ENCODE measurements at regions not wholly inside any gene's neighbourhood (a gene's known extent, or its start where the extent isn't known, plus 50 kb on each side); places are given as distances from the start of the nearest gene placed in this dataset.

DNA sequence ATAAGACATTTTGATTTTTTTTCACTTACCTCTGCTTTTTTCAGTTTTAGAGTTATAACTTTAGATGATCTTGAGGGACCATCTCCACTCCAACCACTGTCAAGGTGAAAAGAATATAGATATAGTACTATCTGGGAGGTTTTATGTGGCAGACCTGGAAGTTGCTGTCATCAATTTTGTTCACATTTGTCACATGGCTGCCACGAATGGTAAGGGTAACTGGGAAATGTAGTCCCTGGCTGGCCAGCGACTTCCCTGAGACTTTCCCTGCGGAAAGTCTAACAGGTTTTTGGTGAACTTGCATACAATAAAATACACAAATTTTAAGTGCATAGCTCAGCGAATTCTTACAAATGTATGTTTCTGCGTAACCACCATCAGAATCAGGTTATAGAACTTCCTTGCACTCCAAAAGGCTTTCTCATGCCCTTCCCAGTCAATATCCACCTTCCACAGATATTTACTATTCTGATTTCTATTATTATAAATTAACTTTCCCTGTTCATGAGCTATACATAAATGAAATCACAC lies 121.5 kb downstream of the MAT2B start:
- H3K4me1 Mint-ChIP-seq (ENCODE audit: low read depth), result no peaks in the 10 kb centered on the region
- no peaks in the 10 kb centered on the region for H3K9me3 Mint-ChIP-seq
- H3K27ac Mint-ChIP-seq, result no peak overlapping the region
- no peak for DNase-seq
- no peak overlapping the region for H3K4me3 Mint-ChIP-seq
- ChIA-PET CTCF (no interaction called here), POLR2A (no interaction called here)
- H3K27me3 Mint-ChIP-seq, result peaks cover 4% of the 10 kb centered on the region
- H3K36me3 Mint-ChIP-seq, result no peaks in the 10 kb centered on the region
- intact Hi-C loops (cut with micrococcal nuclease), result no loop called here

DNA sequence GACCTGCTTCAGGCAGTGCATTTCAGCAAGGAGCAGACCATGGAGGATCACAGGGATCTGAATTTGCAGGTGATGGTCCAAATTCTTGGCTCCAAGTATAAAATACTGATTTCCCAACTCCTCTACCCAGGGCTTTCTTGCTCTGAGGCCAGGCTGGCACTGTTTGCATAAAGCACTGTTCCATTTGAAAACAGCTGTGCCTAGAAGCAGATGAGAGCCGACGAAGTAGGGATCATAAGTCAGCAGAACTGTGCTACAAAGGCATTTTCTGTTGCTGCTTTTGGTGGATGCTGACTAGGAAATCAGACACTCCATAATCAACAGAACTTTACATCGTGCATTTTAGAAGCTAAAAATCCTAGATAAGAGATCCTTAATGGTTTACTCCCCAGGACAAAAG lies 126.4 kb downstream of the MAT2B start:
- no peaks in the 10 kb centered on the region for H3K4me1 Mint-ChIP-seq (ENCODE audit: low read depth)
- intact Hi-C loops (cut with micrococcal nuclease), result no loop called here
- no peak overlapping the region for H3K4me3 Mint-ChIP-seq
- H3K27me3 Mint-ChIP-seq, result peaks cover 1% of the 10 kb centered on the region
- no peak overlapping the region for H3K27ac Mint-ChIP-seq
- CTCF ChIA-PET, result interaction anchor here (0.6 kb wide), 1 partner anchor 331 kb away, joined by 3 read pairs; no protein-coding TSS in a partner anchor
- no peak for DNase-seq
- H3K9me3 Mint-ChIP-seq, result no peaks in the 10 kb centered on the region
- POLR2A ChIA-PET, result no interaction called here
- no peaks in the 10 kb centered on the region for H3K36me3 Mint-ChIP-seq

DNA sequence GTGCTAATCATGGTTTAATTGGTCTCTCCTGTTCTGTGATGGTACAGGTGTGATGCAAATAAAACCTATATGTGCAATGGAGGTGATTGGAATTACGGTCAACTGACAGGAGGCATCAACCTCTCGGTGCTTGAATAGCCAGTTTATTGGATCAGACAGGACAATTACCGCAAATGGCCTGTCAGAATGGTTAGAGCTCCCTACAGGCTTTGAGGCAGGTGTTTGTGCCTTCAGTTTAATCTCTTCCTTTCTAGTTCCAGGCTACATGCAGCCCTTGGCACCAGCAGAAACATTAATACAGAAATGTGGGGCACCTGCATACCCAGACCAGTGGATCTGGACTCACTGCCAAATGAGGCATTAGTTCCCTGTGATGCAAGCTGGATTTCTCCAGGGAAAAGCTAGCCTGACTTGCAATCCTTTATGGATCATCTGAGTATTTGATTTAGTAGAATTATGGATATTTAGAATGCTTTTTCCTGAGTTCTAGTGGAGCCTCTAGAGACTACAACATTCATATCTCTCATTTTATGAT lies 128.6 kb downstream of the MAT2B start:
- H3K4me3 Mint-ChIP-seq, result no peak overlapping the region
- ChIA-PET CTCF (no interaction called here), POLR2A (no interaction called here)
- intact Hi-C loops (cut with micrococcal nuclease), result no loop called here
- H3K27me3 Mint-ChIP-seq, result peaks cover 1% of the 10 kb centered on the region
- no peaks in the 10 kb centered on the region for H3K36me3 Mint-ChIP-seq
- DNase-seq, result no peak
- no peak overlapping the region for H3K27ac Mint-ChIP-seq
- H3K4me1 Mint-ChIP-seq (ENCODE audit: low read depth), result no peaks in the 10 kb centered on the region
- no peaks in the 10 kb centered on the region for H3K9me3 Mint-ChIP-seq

DNA sequence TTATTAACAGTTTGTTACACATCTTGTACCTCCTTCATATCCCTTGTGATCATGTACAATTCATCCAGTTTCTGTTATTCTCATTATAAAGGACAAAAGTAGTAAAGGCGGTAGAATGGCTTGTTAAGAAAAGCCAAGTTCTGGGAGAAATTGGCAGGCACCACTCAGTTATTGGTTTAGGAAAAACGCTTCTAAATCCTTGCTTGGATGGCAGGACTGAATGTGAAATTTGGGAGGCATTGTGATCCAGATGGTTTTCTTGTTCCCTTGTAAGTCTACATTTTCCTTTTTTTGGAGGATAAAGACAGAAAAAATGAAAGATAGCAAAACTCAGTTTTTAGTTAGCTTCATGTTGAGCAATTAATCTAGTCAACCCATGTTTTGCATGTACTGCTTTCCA lies 130.2 kb downstream of the MAT2B start:
- peaks cover 1% of the 10 kb centered on the region for H3K27me3 Mint-ChIP-seq

DNA sequence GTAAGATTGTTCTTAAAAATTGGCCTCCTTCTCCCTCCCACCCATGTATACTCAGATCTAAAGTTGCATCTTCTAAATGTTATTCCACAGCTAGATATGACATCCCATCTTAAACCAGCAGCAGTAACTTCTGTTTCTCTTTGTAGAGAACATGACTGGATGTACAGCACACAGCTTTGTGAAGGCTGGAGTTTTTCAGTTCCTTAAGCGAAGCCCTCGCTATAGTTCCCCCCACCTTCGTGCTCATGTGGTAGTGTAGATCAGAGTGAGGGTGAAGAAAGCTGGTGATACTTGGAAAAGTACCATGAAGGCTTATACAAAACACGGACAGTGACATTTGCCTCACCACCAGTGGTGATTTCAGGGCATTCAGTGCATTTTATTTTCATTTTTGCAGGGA lies 137.5 kb downstream of the MAT2B start:
- H3K36me3 Mint-ChIP-seq, result no peaks in the 10 kb centered on the region
- H3K9me3 Mint-ChIP-seq, result no peaks in the 10 kb centered on the region
- intact Hi-C loops (cut with micrococcal nuclease), result no loop called here
- CTCF ChIA-PET, result no interaction called here
- H3K27ac Mint-ChIP-seq, result no peak overlapping the region
- no peak for DNase-seq
- POLR2A ChIA-PET, result no interaction called here
- no peaks in the 10 kb centered on the region for H3K27me3 Mint-ChIP-seq
- no peak overlapping the region for H3K4me3 Mint-ChIP-seq
- H3K4me1 Mint-ChIP-seq (ENCODE audit: low read depth), result no peaks in the 10 kb centered on the region

More for the DNA sequence above, 130.2 kb downstream of the MAT2B start:
- Mint-ChIP-seq H3K4me1 (ENCODE audit: low read depth) (no peaks in the 10 kb centered on the region), H3K9me3 (no peaks in the 10 kb centered on the region), H3K27ac (no peak overlapping the region), H3K4me3 (no peak overlapping the region), H3K36me3 (no peaks in the 10 kb centered on the region)
- DNase-seq, result no peak
- ChIA-PET POLR2A (interaction anchor here (0.6 kb wide), 1 partner anchor 13 kb away, joined by 3 read pairs; no protein-coding TSS in a partner anchor), CTCF (no interaction called here)
- intact Hi-C loops (cut with micrococcal nuclease), result no loop called here

DNA sequence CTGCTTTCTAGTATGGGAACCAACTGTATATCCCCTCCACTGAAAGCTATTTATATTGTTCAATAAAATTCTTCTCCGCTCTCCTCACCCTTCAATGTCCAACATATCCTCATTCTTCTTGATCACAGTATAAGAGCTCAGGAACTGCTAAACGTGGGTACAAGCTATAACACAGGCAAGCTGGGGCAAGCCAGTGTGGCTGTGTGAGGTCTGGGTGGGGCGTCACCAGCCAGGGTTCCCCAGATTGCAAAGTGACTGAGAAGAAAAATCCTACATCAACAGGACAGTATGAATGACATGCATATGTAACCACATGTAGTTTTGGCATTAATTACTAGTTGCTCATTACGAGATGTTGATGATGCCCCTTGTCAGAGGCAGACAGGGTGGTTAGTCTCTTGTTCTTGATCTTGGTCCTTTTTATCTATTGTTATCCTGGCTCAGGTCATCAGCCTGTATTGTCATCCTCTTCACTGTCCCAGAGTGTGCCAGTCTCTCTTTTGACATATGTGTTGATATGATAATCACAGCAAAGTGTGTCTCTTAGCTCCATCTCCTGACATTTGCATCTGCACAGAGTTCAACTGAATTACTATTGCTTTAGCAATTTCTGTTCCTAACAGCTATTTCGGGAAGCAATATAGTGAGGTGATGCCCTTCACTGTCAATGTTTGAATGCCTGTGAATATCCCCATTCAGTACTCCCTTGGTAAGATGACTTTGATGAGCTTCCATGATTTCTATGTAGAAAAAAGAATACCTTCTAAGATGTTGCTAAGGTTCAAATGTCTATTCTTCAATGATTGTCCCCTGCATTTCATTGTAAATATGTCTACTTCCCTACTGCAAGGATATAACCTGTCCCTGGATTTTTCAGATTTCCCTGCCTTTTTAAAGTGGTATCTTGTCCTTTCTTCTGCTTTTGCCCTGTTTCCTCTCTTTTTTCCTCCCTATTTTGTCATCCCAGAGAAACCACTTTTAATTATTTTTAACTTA lies 140.3 kb downstream of the MAT2B start:
- H3K27ac Mint-ChIP-seq, result no peak overlapping the region
- no peak overlapping the region for H3K4me3 Mint-ChIP-seq
- ChIA-PET CTCF (no interaction called here), POLR2A (no interaction called here)
- H3K36me3 Mint-ChIP-seq, result no peaks in the 10 kb centered on the region
- no peak for DNase-seq
- intact Hi-C loops (cut with micrococcal nuclease), result no loop called here
- H3K4me1 Mint-ChIP-seq (ENCODE audit: low read depth), result no peaks in the 10 kb centered on the region
- no peaks in the 10 kb centered on the region for H3K27me3 Mint-ChIP-seq
- no peaks in the 10 kb centered on the region for H3K9me3 Mint-ChIP-seq

DNA sequence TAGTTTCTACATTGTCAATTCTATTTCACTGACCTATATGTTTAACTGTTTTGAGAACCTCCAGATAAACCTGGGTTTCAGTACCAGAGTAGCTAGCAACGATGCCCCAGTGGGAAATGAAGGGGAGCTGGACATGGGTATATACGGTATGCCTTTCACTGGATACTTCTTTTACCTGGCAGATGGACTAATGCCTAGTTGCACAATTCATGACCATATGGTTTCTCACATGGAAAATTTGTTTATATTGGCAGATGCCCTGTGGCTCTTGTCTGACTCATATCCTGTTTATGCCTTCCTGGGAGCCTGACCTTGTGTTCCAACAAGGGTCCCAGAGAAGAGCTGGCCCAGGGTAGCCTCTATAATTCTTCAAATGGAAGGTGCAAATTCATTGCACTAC lies 144.1 kb downstream of the MAT2B start:
- intact Hi-C loops (cut with micrococcal nuclease), result no loop called here
- Mint-ChIP-seq H3K27me3 (peaks cover 1% of the 10 kb centered on the region), H3K4me3 (no peak overlapping the region), H3K27ac (no peak overlapping the region), H3K36me3 (no peaks in the 10 kb centered on the region), H3K9me3 (peaks cover 5% of the 10 kb centered on the region), H3K4me1 (ENCODE audit: low read depth) (no peaks in the 10 kb centered on the region)
- POLR2A ChIA-PET, result no interaction called here
- CTCF ChIA-PET, result no interaction called here
- no peak for DNase-seq

DNA sequence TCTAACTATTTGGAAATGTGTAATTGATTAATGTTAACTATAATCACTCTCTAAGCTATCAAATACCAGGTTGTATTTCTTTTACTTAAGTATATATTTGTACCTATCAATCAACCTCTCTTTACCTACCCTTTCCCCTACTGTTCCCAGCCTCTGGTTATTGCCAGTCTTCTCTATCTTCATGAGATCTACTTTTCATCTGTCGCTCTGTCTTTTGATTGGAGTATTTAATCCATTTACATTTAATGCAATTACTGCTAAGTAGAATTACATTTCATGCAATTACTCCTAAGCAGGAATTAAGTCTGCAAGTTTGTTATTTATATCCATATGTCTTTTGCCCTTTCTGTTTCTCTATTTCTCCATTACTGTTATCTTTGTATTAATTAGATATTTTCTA lies 148.1 kb downstream of the MAT2B start:
- H3K36me3 Mint-ChIP-seq, result no peaks in the 10 kb centered on the region
- peaks cover 5% of the 10 kb centered on the region for H3K9me3 Mint-ChIP-seq
- no peak overlapping the region for H3K4me3 Mint-ChIP-seq
- ChIA-PET CTCF (interaction anchor here (0.6 kb wide), 1 partner anchor 175 kb away, joined by 3 read pairs; no protein-coding TSS in a partner anchor), POLR2A (no interaction called here)
- H3K27me3 Mint-ChIP-seq, result peaks cover 1% of the 10 kb centered on the region
- DNase-seq, result no peak
- no peak overlapping the region for H3K27ac Mint-ChIP-seq
- no peaks in the 10 kb centered on the region for H3K4me1 Mint-ChIP-seq (ENCODE audit: low read depth)
- intact Hi-C loops (cut with micrococcal nuclease), result no loop called here

DNA sequence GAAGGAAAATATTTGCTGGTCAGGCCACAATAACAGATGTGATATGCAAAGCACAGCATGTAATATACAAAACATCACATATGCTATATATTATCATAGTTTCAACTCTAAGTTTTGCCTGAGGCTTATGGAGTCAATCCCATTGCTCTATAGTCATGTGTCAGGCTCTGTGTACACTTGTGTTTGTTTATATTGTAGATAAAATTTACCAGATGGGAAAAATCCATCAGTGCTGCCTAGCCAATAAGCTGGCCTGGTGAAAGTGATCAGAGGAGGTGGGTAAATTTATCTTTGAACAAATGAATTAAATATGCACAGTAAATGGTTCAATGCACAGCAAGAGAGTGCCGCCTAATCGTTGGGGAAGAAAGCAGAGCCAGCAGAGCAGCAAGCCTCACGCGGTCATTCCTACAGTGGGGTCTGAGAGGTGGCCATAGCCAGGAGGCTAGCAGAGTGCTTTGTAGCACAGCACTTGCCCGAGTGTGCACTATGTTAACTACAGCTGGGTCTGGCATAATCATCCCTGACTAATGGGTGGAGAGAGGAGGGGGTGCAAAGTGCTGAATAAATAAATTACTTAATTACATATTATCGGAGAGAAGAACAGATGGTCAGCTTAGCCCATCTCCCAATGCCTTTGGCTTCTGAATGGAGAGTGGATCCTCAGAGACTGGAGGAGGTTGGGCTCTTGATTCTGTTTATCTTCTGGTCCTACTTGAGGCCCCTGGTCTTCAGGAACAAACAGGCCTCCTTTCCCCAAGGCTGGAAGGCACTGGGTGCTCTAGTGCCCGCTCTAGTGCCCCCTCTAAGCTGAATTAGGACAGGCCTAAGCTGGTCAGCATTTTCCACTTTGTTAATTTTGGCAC lies 153.5 kb downstream of the MAT2B start:
- Mint-ChIP-seq H3K9me3 (no peaks in the 10 kb centered on the region), H3K27ac (no peak overlapping the region), H3K4me1 (ENCODE audit: low read depth) (no peaks in the 10 kb centered on the region), H3K27me3 (peaks cover 3% of the 10 kb centered on the region), H3K36me3 (no peaks in the 10 kb centered on the region), H3K4me3 (no peak overlapping the region)
- CTCF ChIA-PET, result no interaction called here
- no peak for DNase-seq
- POLR2A ChIA-PET, result no interaction called here
- intact Hi-C loops (cut with micrococcal nuclease), result no loop called here

DNA sequence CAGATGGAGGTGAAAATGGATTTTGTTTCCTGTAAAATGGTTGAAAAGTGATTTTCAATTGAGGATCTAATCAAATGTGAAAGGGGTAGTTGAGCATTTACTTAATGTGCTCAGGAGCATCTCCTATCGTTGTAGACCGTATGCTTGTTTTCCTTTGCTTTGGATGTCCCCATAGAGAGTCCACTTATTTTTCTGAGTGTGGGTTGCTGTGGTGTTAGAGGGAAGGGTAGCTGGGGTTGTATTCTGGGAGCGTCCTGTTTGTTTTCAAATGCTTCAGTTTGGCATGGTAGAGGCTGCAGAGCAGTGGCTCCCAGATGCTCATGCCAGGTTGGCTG lies 154.1 kb downstream of the MAT2B start:
- ChIA-PET CTCF (no interaction called here), POLR2A (no interaction called here)
- H3K27me3 Mint-ChIP-seq, result peaks cover 2% of the 10 kb centered on the region
- intact Hi-C loops (cut with micrococcal nuclease), result no loop called here
- no peak overlapping the region for H3K4me3 Mint-ChIP-seq
- no peaks in the 10 kb centered on the region for H3K36me3 Mint-ChIP-seq
- no peaks in the 10 kb centered on the region for H3K4me1 Mint-ChIP-seq (ENCODE audit: low read depth)
- no peak overlapping the region for H3K27ac Mint-ChIP-seq
- DNase-seq, result no peak
- H3K9me3 Mint-ChIP-seq, result no peaks in the 10 kb centered on the region

DNA sequence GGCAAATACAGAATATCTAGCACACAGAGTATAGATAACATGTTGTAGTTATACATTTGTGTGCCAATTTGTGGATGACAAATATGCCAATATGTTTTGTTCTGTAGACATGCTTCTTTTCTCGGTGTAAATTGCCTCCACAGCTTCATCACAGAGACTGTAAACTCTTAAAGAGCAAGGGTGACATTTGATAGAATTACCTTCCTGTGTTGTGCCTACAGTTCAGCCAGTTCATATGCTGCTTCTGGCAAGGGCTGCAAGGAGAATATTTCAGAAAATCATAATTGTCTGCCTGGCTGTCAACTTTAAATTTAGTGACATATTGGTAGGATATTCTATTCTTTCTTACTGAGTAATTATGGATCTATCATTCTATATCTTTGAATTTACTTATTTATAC lies 155.1 kb downstream of the MAT2B start:
- no peaks in the 10 kb centered on the region for H3K36me3 Mint-ChIP-seq
- DNase-seq, result no peak
- no peak overlapping the region for H3K27ac Mint-ChIP-seq
- H3K4me3 Mint-ChIP-seq, result no peak overlapping the region
- ChIA-PET POLR2A (no interaction called here), CTCF (no interaction called here)
- H3K4me1 Mint-ChIP-seq (ENCODE audit: low read depth), result no peaks in the 10 kb centered on the region
- H3K27me3 Mint-ChIP-seq, result peaks cover 2% of the 10 kb centered on the region
- H3K9me3 Mint-ChIP-seq, result no peaks in the 10 kb centered on the region
- intact Hi-C loops (cut with micrococcal nuclease), result no loop called here

DNA sequence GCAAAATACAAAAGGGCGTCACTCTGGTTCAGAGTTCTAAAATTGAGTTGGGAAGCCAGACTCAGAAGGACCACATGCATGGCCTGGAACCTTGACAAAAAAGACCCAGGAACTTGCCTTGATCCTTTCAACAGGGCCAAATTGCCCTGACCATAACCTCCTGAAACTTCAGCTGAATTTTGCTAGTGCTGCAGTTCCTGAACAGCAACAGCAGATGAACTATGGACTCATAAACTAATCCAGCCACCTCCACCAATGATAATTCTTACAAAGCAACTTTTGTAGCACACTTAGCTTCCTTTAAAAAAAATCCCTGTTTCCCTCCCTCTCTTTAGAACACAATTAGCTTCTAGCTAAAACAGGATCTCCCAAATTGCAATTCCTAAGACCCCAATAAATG lies 155.9 kb downstream of the MAT2B start:
- Mint-ChIP-seq H3K27ac (no peak overlapping the region), H3K9me3 (no peaks in the 10 kb centered on the region), H3K4me1 (ENCODE audit: low read depth) (no peaks in the 10 kb centered on the region), H3K36me3 (no peaks in the 10 kb centered on the region), H3K4me3 (no peak overlapping the region), H3K27me3 (peaks cover 2% of the 10 kb centered on the region)
- ChIA-PET CTCF (no interaction called here), POLR2A (no interaction called here)
- intact Hi-C loops (cut with micrococcal nuclease), result no loop called here
- DNase-seq, result no peak
